CD8-positive, alpha-beta memory T cell (primary cell): ENCODE measurements at regions not wholly inside any gene's neighbourhood (a gene's known extent, or its start where the extent isn't known, plus 50 kb on each side); places are given as distances from the start of the nearest gene placed in this dataset.
A peak's percentile ranks its signal among the peaks of the same experiment; 100 is the strongest.

Experiments used
- CTCF ChIA-PET: fragments of 350-600 bp; sonication (Branson Sonifier 250); formaldehyde crosslinking; loops from one replicate; lab custom pipeline; 2021; ENCODE audit warnings: antibody characterized with exemption; lab: Charles Lee
- POLR2A ChIA-PET: fragments of 350-600 bp; sonication (Branson Sonifier 250); formaldehyde crosslinking; loops from one replicate; lab custom pipeline; 2021; ENCODE audit warnings: antibody characterized with exemption; lab: Charles Lee
- DNase-seq, 5 donors: peaks; one replicate each; pipeline versions ENCODE4 v3.0.0 to v3.0.0-alpha.2; 2020 to 2022; ENCODE audit warnings: mixed read lengths in 1 of 5
- H3K27ac ChIP-seq: one replicate; pipeline ENCODE4 v1.7.0; 2013; ENCODE audit warnings: low read depth, mild to moderate bottlenecking, low read length, moderate library complexity
- H3K27me3 ChIP-seq: 2 replicates; pipeline ENCODE4 v1.7.0; 2013; ENCODE audit warnings: low read length, mild to moderate bottlenecking; ENCODE audit not compliant: insufficient read depth, poor library complexity, severe bottlenecking
- H3K36me3 ChIP-seq: 2 replicates; pipeline ENCODE4 v1.7.0; 2013; ENCODE audit warnings: mild to moderate bottlenecking, low read length, moderate library complexity; ENCODE audit not compliant: insufficient read depth
- H3K4me1 ChIP-seq: 2 replicates; pipeline ENCODE4 v1.7.0; 2013; ENCODE audit warnings: mild to moderate bottlenecking, low read length, moderate library complexity; ENCODE audit not compliant: insufficient read depth
- H3K4me3 ChIP-seq: 2 replicates; pipeline ENCODE4 v1.7.0; 2013; ENCODE audit warnings: mild to moderate bottlenecking, low read length
- H3K9me3 ChIP-seq: 2 replicates; pipeline ENCODE4 v1.7.0; 2013; ENCODE audit warnings: mild to moderate bottlenecking, low read length
- H3K27ac Mint-ChIP-seq, 8 donors: one replicate each; pipeline ENCODE4 v1.8.0; 2020 to 2021; ENCODE audit warnings: mixed read lengths in 8 of 8, mild to moderate bottlenecking in 6 of 8, inconsistent platforms in 3 of 8, moderate library complexity in 3 of 8
- H3K27me3 Mint-ChIP-seq, 2 donors: one replicate each; pipeline ENCODE4 v1.8.0; 2020 to 2021; ENCODE audit warnings: mixed read lengths in 2 of 2, mild to moderate bottlenecking in 1 of 2, moderate library complexity in 1 of 2
- H3K36me3 Mint-ChIP-seq, 3 donors: one replicate each; pipeline ENCODE4 v1.8.0; 2020 to 2021; ENCODE audit warnings: mixed read lengths in 3 of 3, inconsistent platforms in 1 of 3, mild to moderate bottlenecking in 1 of 3
- H3K4me1 Mint-ChIP-seq, 3 donors: one replicate each; pipeline ENCODE4 v1.8.0; 2020 to 2021; ENCODE audit warnings: mixed read lengths in 3 of 3, inconsistent platforms in 1 of 3, mild to moderate bottlenecking in 1 of 3
- H3K4me3 Mint-ChIP-seq, 7 donors: one replicate each; pipeline ENCODE4 v1.8.0; 2020 to 2021; ENCODE audit warnings: mixed read lengths in 7 of 7, mild to moderate bottlenecking in 6 of 7, moderate library complexity in 4 of 7, inconsistent platforms in 2 of 7
- H3K9me3 Mint-ChIP-seq, 5 donors: one replicate each; pipeline ENCODE4 v1.8.0; 2020 to 2022; ENCODE audit warnings: mixed read lengths in 5 of 5, mild to moderate bottlenecking in 3 of 5, moderate library complexity in 2 of 5, inconsistent platforms in 1 of 5

- no peaks in the 10 kb centered on the region for H3K4me1 Mint-ChIP-seq
- ChIA-PET CTCF (no interaction called here), POLR2A (no interaction called here)
- no peak overlapping the region for H3K4me3 ChIP-seq
- H3K9me3 ChIP-seq: no peaks in the 10 kb centered on the region
- no peaks in the 10 kb centered on the region for H3K36me3 ChIP-seq
- H3K27me3 Mint-ChIP-seq: peaks cover 8 to 26% of the 10 kb centered on the region in 2 donors
- no peaks in the 10 kb centered on the region for H3K9me3 Mint-ChIP-seq
- no peak for DNase-seq
- no peak overlapping the region for H3K4me3 Mint-ChIP-seq
- H3K27ac ChIP-seq: peak overlapping the region; percentile 38
- no peaks in the 10 kb centered on the region for H3K4me1 ChIP-seq
- no peaks in the 10 kb centered on the region for H3K27me3 ChIP-seq
- H3K36me3 Mint-ChIP-seq: no peaks in the 10 kb centered on the region
- no peak overlapping the region for H3K27ac Mint-ChIP-seq
These were observed 235.6 kb upstream of the GSE1 start for GRCh38 chr16:85377388-85378144.

GRCh38 chr16:85378145-85379040, 234.7 kb upstream of the GSE1 start:
- no peaks in the 10 kb centered on the region for H3K9me3 ChIP-seq
- Mint-ChIP-seq H3K36me3 (no peaks in the 10 kb centered on the region), H3K4me3 (no peak overlapping the region), H3K27me3 (peaks cover 10 to 26% of the 10 kb centered on the region in 2 donors), H3K4me1 (no peaks in the 10 kb centered on the region), H3K27ac (no peak overlapping the region), H3K9me3 (no peaks in the 10 kb centered on the region)
- ChIA-PET POLR2A (no interaction called here), CTCF (no interaction called here)
- DNase-seq: no peak
- no peaks in the 10 kb centered on the region for H3K4me1 ChIP-seq
- no peaks in the 10 kb centered on the region for H3K36me3 ChIP-seq
- no peak overlapping the region for H3K27ac ChIP-seq
- H3K27me3 ChIP-seq: no peaks in the 10 kb centered on the region
- no peak overlapping the region for H3K4me3 ChIP-seq

GRCh38 chr16:85379041-85380001, 233.8 kb upstream of the GSE1 start:
- Mint-ChIP-seq H3K27me3 (peaks cover 10 to 26% of the 10 kb centered on the region in 2 donors), H3K4me3 (no peak overlapping the region), H3K36me3 (no peaks in the 10 kb centered on the region), H3K9me3 (no peaks in the 10 kb centered on the region), H3K27ac (peak overlapping the region in 1 of 8 donors; percentile 28), H3K4me1 (no peaks in the 10 kb centered on the region)
- no peak overlapping the region for H3K4me3 ChIP-seq
- no peaks in the 10 kb centered on the region for H3K4me1 ChIP-seq
- ChIA-PET CTCF (no interaction called here), POLR2A (no interaction called here)
- H3K9me3 ChIP-seq: no peaks in the 10 kb centered on the region
- H3K27me3 ChIP-seq: no peaks in the 10 kb centered on the region
- H3K36me3 ChIP-seq: no peaks in the 10 kb centered on the region
- DNase-seq: no peak
- no peak overlapping the region for H3K27ac ChIP-seq

GRCh38 chr16:85380002-85380395, 233.1 kb upstream of the GSE1 start:
- H3K27me3 ChIP-seq: no peaks in the 10 kb centered on the region
- no peak overlapping the region for H3K4me3 ChIP-seq
- ChIA-PET POLR2A (no interaction called here), CTCF (no interaction called here)
- H3K4me1 ChIP-seq: no peaks in the 10 kb centered on the region
- peak overlapping the region in 1 of 8 donors; percentile 28 for H3K27ac Mint-ChIP-seq
- H3K4me1 Mint-ChIP-seq: no peaks in the 10 kb centered on the region
- H3K9me3 Mint-ChIP-seq: no peaks in the 10 kb centered on the region
- no peaks in the 10 kb centered on the region for H3K9me3 ChIP-seq
- no peak for DNase-seq
- H3K27ac ChIP-seq: no peak overlapping the region
- H3K27me3 Mint-ChIP-seq: peaks cover 10 to 26% of the 10 kb centered on the region in 2 donors
- no peak overlapping the region for H3K4me3 Mint-ChIP-seq
- H3K36me3 ChIP-seq: no peaks in the 10 kb centered on the region
- H3K36me3 Mint-ChIP-seq: no peaks in the 10 kb centered on the region

- ChIA-PET CTCF (no interaction called here), POLR2A (no interaction called here)
- no peak overlapping the region for H3K27ac Mint-ChIP-seq
- H3K27me3 Mint-ChIP-seq: peaks cover 10 to 26% of the 10 kb centered on the region in 2 donors
- no peaks in the 10 kb centered on the region for H3K36me3 Mint-ChIP-seq
- H3K9me3 Mint-ChIP-seq: no peaks in the 10 kb centered on the region
- H3K4me1 ChIP-seq: no peaks in the 10 kb centered on the region
- H3K27me3 ChIP-seq: no peaks in the 10 kb centered on the region
- no peak overlapping the region for H3K4me3 ChIP-seq
- no peaks in the 10 kb centered on the region for H3K4me1 Mint-ChIP-seq
- H3K27ac ChIP-seq: peak overlapping the region; percentile 38
- no peak for DNase-seq
- H3K4me3 Mint-ChIP-seq: no peak overlapping the region
- no peaks in the 10 kb centered on the region for H3K9me3 ChIP-seq
- H3K36me3 ChIP-seq: no peaks in the 10 kb centered on the region
These were observed 232.0 kb upstream of the GSE1 start for GRCh38 chr16:85380905-85381737.

GRCh38 chr16:85381738-85382592, 231.2 kb upstream of the GSE1 start:
- Mint-ChIP-seq H3K27me3 (peaks cover 8 to 26% of the 10 kb centered on the region in 2 donors), H3K4me3 (no peak overlapping the region), H3K4me1 (no peaks in the 10 kb centered on the region), H3K36me3 (no peaks in the 10 kb centered on the region), H3K9me3 (no peaks in the 10 kb centered on the region), H3K27ac (no peak overlapping the region)
- no peak for DNase-seq
- H3K4me3 ChIP-seq: no peak overlapping the region
- ChIA-PET CTCF (no interaction called here), POLR2A (no interaction called here)
- H3K27me3 ChIP-seq: no peaks in the 10 kb centered on the region
- no peaks in the 10 kb centered on the region for H3K36me3 ChIP-seq
- H3K4me1 ChIP-seq: no peaks in the 10 kb centered on the region
- H3K27ac ChIP-seq: peak overlapping the region; percentile 38
- H3K9me3 ChIP-seq: no peaks in the 10 kb centered on the region

GRCh38 chr16:85382717-85383118, 230.4 kb upstream of the GSE1 start:
- Mint-ChIP-seq H3K27ac (no peak overlapping the region), H3K36me3 (no peaks in the 10 kb centered on the region), H3K9me3 (no peaks in the 10 kb centered on the region), H3K4me3 (no peak overlapping the region), H3K4me1 (no peaks in the 10 kb centered on the region), H3K27me3 (peaks cover 10 to 26% of the 10 kb centered on the region in 2 donors)
- CTCF ChIA-PET: no interaction called here
- no peak for DNase-seq
- POLR2A ChIA-PET: no interaction called here
- H3K4me1 ChIP-seq: no peaks in the 10 kb centered on the region
- H3K4me3 ChIP-seq: no peak overlapping the region
- H3K27me3 ChIP-seq: no peaks in the 10 kb centered on the region
- H3K9me3 ChIP-seq: no peaks in the 10 kb centered on the region
- peak overlapping the region; percentile 9 for H3K27ac ChIP-seq
- no peaks in the 10 kb centered on the region for H3K36me3 ChIP-seq
